Mammary epithelial cell (primary cell): ENCODE measurements at regions not wholly inside any gene's neighbourhood (a gene's known extent, or its start where the extent isn't known, plus 50 kb on each side); places are given as distances from the start of the nearest gene placed in this dataset.

Experiments
- EZH2 ChIP-seq: IDR thresholded peaks from 2 replicates; pipeline ENCODE4 v1.6.1; 2012; ENCODE audit warnings: low read length, inconsistent platforms, borderline replicate concordance
- TF ChIP-seq, protein P1 (sequence below), 2 donors: IDR thresholded peaks in 1 of 2; conservative IDR thresholded peaks in 1 of 2; 2 replicates each; pipeline ENCODE4 v1.5.1; 2011 to 2012; ENCODE audit warnings: inconsistent platforms in 2 of 2, low read length in 2 of 2, mild to moderate bottlenecking in 2 of 2, control low read depth in 1 of 2, low read depth in 1 of 2; ENCODE audit not compliant: insufficient read depth in 1 of 2; ENCODE audit errors: extremely low read depth in 1 of 2

DNA sequence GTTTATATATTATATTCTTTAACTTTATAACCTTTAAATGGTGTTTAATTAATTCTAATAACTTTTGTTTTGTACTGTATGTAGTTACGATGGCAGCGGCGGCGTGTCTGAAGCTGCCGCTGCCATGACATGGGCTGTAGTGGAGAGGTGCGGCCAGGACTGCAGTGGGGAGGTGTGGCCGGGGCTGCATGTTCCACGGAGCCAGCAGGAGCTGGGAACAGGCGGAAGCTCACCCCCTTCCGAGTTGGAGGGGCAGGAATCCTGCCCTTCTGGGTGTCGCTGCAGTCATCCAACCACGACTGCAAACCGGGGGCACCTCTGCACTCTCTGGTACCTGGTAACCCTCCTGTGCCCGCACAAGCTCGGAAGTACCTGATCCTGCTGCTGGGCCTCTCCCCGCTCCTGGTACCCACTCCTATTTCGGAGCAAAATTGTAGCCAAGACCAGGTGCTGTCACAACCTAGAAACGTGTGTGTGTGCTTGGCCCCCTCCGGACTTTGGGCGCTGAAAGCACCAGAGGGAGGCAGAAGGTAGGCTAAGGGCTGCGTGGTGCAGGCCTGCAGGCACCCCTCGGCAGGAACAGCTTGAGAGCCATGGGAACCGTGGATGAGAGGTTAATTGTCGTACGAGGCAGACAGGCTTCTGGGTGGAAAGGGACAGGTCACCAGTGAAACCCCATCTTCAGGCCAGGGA is 1329.7 kb upstream of the SLC39A10 start:
- TF ChIP-seq, protein P1, sequence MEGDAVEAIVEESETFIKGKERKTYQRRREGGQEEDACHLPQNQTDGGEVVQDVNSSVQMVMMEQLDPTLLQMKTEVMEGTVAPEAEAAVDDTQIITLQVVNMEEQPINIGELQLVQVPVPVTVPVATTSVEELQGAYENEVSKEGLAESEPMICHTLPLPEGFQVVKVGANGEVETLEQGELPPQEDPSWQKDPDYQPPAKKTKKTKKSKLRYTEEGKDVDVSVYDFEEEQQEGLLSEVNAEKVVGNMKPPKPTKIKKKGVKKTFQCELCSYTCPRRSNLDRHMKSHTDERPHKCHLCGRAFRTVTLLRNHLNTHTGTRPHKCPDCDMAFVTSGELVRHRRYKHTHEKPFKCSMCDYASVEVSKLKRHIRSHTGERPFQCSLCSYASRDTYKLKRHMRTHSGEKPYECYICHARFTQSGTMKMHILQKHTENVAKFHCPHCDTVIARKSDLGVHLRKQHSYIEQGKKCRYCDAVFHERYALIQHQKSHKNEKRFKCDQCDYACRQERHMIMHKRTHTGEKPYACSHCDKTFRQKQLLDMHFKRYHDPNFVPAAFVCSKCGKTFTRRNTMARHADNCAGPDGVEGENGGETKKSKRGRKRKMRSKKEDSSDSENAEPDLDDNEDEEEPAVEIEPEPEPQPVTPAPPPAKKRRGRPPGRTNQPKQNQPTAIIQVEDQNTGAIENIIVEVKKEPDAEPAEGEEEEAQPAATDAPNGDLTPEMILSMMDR (conservative IDR thresholded peaks at IDR 0.05 in 1 of 2, IDR thresholded peaks at IDR 0.05 in 1 of 2; ENCODE audit: extremely low read depth in 1 of 2, insufficient read depth in 1 of 2, low read depth in 1 of 2, low read length in 2 of 2) = no peak
- TF ChIP-seq EZH2 = no peak
